Medulla oblongata (tissue), 1 donor: ENCODE measurements at regions not wholly inside any gene's neighbourhood (a gene's known extent, or its start where the extent isn't known, plus 50 kb on each side); places are given as distances from the start of the nearest gene placed in this dataset.
A peak's percentile ranks its signal among the peaks of the same experiment; 100 is the strongest.

ENCODE experiments used
- DNase-seq: peaks from one replicate; pipeline ENCODE4 v3.0.0-alpha.2; 2015; ENCODE audit errors: extremely low spot score

GRCh38 chr13:106625578-106625977, 57.6 kb upstream of the ARGLU1 start:
- DNase-seq: no peak

DNA sequence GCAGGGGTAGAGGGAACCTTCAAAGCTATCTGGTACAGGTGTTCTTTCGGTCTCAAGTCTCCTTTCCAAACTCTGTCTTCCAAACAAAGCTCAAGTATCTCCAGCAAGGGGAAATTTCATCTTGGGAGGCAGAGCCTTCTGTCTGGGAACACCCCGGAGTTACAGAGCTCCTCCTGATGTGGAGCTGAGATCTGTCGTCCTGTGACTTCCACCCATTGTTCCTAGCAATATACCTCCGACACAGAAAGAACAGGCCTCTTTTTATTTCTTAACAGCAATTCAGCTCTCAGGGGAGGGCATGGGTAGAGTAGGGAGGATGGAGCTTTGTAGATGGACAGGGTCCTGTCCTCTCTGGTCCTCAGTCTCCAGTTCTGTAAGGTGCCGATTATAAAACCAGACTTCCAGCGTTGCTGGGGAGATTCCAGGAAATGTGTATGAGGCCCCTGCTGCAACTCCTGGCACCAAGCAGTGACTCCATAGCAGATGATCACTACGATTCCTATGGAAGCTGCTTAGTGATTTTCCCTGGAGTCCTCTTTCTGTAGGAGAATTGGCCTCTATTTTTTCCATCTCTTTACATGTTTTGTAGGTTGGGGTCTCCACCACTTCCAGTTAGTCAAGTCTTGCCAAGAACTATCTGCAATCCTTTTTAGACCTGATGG, 56.0 kb upstream of the ARGLU1 start:
- DNase-seq: no peak

DNA sequence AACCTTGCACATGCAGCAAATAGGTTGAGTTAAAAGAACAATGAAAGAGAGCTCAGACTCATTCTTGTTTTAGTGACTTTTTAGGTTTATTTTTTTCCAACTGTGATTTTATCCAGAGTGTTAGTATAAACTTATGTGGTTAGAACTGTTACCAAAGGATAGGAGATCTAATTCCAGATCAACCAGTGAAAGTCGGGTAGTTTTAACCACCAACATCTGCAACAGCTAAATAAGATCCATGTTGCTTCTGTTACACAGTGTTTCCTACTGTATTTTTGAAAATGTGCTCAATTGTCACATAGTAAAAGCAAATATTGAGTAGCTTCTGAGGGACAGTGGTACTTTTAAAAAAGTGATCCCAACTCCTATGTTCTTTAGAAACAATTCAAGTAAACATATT, 53.9 kb upstream of the ARGLU1 start:
- no peak for DNase-seq

DNA sequence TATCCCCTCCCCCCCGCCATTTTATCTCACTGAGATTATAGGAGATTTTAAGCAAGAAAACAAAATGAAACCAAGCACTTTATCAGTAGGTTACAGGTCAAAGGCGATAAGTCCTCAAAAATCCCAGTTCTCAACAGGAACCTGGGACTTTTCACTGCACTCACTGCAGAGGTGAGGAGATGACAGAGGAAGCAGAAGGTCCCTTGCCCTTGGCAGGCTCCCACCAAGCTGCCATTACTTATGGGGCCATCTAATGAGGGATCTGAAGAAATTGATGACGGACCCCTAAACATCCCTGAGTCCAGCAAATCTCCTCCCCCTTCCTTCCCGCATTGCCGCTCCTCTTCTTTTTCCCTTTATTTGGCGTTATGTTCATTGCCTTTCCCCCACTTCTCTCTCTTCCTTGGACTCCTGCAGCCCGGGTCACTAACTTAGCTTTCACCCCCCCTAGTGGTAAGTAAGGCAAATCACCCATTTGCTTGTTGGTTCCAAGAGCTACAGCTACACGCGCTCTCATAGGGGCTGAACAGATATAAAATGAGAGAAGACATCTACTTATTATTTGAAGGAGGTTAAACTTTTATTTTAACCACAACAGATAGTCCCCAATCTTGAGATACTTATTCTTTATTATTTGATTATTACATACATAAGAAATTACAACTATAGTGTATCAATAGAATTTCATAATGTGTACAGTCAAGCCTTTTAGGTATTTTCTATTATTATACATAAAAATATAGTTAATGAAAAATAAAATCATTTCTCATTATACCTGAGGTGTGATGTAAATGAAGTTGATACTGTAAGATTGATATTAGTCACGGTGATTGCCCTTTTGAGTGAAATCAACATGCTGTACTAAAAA, 52.0 kb upstream of the ARGLU1 start:
- peak; percentile 74 for DNase-seq
